ENCODE measurements at regions not wholly inside any gene's neighbourhood (a gene's known extent, or its start where the extent isn't known, plus 50 kb on each side); places are given as distances from the start of the nearest gene placed in this dataset.

DNA sequence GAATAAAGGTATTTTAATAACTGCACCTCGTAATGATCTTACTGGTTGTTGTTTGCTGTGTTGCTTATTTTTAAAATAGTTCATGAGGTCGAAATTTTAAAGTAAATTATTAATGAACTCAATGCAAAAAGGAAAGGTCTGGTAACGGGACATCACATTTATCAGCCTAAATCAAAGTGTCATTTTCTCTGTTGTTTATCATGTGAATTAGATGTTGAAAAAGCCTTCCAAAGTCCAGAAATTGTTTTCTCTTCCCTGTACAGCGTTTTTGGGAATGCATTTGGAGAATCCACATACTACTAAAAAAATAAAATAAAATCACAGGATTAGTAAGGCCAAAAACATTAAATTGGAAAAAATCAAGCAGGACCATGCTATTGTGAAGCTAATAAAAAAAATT, 339.2 kb upstream of the NECTIN3 start:
- DNase-seq (no peak), ATAC-seq (no peak)
- intact Hi-C loops (cut with micrococcal nuclease): no loop called here

DNA sequence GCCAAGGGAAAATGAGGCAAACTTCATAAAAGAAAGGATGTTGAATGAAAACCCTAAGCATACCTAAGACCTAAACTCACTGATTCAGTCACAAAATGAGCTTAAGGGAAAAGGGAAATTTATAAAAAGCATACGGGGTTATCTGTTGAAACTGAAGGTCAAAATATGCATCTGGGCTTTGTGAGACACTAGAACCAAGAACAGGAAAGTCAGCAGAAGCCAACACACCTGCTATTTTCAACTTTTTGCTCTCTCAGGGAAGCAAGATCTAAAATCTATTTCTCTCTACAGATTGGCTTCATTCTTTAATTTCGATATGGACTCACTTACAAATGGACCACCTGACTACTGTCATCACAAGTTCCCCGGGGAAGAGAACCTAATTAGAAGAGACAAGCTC, 338.6 kb upstream of the NECTIN3 start:
- DNase-seq (no peak), ATAC-seq (no peak)
- intact Hi-C loops (cut with micrococcal nuclease): no loop called here

- no peak for DNase-seq
- no peak for ATAC-seq
- intact Hi-C loops (cut with micrococcal nuclease): no loop called here
These were observed 337.1 kb upstream of the NECTIN3 start for GRCh38 chr3:110734524-110734923.

- intact Hi-C loops (cut with micrococcal nuclease): no loop called here
- no peak for ATAC-seq
These were observed 335.3 kb upstream of the NECTIN3 start for GRCh38 chr3:110736332-110736731.

DNA sequence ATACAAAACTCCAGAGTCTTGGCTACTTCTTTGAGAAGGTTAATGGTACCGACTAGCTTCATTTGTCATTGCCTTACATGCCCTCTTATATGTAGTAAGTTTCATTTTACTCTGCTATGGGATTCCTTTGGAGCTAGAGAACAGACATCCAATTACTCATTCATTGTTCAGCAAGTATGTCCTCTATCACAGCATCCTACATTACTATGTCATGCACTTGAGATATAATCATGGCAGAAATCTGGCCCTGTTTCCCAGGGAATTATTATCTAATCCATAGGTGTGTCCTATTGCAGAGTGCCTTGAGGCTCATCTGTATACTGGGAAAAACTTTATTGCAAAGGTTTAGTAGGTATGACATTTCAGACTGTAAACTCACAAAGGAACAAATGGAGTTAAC, 333.1 kb upstream of the NECTIN3 start:
- ATAC-seq (no peak), DNase-seq (no peak)
- intact Hi-C loops (cut with micrococcal nuclease): no loop called here

More at GRCh38 chr3:110736332-110736731, 335.3 kb upstream of the NECTIN3 start:
- no peak for DNase-seq

DNA sequence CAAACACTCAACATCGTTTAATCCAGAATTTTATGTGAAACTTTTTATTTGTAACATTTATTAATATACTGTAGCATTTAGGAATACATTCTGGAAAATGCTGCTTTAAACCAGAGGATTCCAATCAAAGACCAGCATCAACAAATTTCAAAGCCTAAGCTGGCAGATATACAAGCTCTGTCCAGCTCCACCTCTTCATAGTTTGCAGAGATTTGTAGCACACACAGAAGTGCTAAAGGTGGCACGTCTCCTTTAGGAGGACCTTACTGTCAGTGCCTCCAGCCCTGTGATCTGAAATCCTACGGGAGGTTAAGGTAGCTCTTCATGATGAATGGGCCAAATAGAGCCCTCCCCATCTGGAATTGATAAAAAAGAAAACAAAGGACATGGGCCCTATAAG, 329.7 kb upstream of the NECTIN3 start:
- DNase-seq: no peak
- intact Hi-C loops (cut with micrococcal nuclease): no loop called here

DNA sequence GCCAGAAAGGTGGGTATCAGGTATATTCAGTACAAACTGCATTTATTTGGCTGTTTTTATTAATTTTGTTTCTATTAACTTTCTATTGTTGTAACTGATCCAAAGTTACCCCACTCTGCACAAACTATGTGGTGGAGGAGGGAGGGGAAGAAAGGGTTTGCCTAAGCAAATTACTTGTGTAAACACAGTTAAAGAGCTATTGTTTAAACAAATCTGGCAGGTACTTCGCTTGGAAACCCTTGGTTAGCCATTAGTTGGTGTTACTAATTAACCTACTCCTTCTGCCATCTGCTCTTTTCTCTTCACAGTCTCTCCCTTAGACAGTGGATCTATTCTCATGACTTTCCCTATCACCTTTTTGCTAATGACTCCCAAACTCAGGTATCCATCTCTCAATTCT, 328.4 kb upstream of the NECTIN3 start:
- intact Hi-C loops (cut with micrococcal nuclease): no loop called here
- ATAC-seq (no peak), DNase-seq (no peak)

More for the DNA sequence above, 329.7 kb upstream of the NECTIN3 start:
- ATAC-seq: no peak

- no peak for ATAC-seq
- intact Hi-C loops (cut with micrococcal nuclease): no loop called here
- no peak for DNase-seq
These were observed 327.6 kb upstream of the NECTIN3 start for GRCh38 chr3:110743984-110744383.

DNA sequence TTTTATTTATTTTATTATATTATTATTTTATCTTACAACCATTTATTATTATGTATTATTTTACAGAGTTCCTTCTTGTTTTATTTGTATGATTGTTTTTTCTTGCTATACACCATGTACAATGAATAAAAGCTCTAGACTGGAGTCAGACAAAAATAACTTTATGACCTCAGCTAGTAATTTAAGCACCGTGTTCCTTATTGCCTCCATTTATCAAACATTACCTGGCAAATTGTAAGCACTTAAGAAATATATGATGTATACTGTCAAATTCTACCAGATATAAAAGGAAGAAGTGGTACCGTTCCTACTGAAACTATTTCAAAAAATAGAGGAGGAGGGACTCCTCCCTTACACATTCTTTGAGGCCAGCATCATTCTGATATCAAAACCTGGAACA, 326.9 kb upstream of the NECTIN3 start:
- DNase-seq (no peak), ATAC-seq (no peak)
- intact Hi-C loops (cut with micrococcal nuclease): no loop called here

- DNase-seq (no peak), ATAC-seq (no peak)
- intact Hi-C loops (cut with micrococcal nuclease): no loop called here
These were observed 322.6 kb upstream of the NECTIN3 start for GRCh38 chr3:110749006-110749405.

DNA sequence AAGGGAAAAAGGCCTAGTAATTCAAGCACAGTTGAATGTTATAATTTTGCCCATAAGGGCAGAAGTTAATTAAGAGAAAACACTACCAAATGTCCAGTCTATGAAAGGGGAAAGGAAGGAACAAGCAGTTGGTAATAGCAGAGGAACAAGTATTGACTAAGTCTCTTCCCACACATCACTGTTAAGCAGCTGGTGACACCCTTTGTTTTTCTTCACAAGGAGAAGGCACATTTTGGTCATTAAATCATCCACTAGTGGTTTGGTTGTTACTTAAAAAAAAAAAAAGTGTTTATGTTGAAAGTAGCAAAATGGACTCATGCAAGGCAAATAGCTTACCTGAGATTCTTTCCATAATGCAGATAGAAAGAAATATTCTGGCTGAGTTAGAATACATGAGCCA, 321.4 kb upstream of the NECTIN3 start:
- no peak for DNase-seq
- ATAC-seq: no peak
- intact Hi-C loops (cut with micrococcal nuclease): no loop called here

- ATAC-seq (no peak), DNase-seq (no peak)
These were observed 319.3 kb upstream of the NECTIN3 start for GRCh38 chr3:110752307-110752706.

DNA sequence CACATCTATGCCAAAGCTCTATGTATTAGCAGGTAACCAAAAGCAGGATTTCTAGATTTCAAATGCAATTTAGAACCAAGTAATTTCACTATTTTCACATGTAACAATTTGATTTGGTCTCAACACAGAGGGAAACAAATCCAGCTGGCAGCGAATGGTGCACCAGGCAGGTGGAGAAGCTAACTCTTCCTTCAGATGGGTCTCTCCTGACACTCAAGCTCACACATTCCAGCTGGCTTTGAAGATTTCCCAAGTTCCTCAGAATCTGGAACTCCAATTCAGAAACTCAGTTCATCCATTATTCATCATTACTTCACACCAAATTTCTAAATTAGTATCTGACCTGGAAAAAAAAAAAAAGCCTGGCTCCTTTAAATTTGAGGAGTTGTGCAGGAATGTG, 318.1 kb upstream of the NECTIN3 start:
- ATAC-seq (no peak), DNase-seq (no peak)
- intact Hi-C loops (cut with micrococcal nuclease): no loop called here

More at GRCh38 chr3:110752307-110752706, 319.3 kb upstream of the NECTIN3 start:
- intact Hi-C loops (cut with micrococcal nuclease): no loop called here

- intact Hi-C loops (cut with micrococcal nuclease): no loop called here
- DNase-seq (no peak), ATAC-seq (no peak)
These were observed 317.3 kb upstream of the NECTIN3 start for GRCh38 chr3:110754212-110754916.

- DNase-seq: no peak
- intact Hi-C loops (cut with micrococcal nuclease): no loop called here
- ATAC-seq: no peak
These were observed 316.3 kb upstream of the NECTIN3 start for GRCh38 chr3:110755345-110755744.

GRCh38 chr3:110756705-110757104, 314.9 kb upstream of the NECTIN3 start:
- intact Hi-C loops (cut with micrococcal nuclease): no loop called here
- ATAC-seq: no peak

DNA sequence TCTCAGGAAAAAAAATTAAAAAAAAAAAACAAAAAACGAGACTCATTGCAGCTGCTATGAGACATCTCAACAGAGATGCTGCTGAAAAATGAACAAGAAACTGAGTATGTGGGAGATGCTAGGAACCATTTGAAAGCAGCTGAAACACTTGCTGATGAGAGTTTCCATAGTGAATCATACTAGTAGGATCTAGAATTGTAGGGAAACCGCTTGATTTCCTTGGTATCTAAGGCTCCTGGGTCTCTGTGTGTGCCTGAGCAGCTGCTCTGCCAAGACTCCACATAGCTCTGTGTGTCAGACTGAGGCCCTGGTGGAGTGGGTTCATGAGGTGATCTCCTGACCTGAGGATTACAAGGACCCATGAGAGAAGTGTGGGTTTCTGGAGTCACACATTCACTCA, 313.4 kb upstream of the NECTIN3 start:
- intact Hi-C loops (cut with micrococcal nuclease): no loop called here
- ATAC-seq (no peak), DNase-seq (no peak)

More at GRCh38 chr3:110756705-110757104, 314.9 kb upstream of the NECTIN3 start:
- no peak for DNase-seq

DNA sequence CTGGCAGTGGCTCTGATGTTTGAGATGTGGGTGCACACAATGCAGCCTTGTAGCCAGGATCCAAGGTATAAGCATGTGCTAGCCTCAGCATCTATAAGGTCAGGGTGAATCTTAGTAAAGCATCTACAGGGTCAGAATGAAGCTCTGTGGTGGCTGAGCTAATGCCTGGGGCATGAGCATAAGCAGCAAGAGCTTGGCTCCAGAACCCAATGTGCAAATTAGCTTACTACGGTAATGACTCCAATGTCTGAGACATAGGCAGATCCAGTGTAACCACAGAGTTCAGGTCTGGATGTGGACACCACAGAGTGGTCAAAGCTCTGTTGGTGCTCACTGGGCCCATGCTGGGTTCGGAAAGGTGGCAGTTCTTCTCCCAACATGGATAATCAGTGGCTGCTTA, 304.5 kb upstream of the NECTIN3 start:
- intact Hi-C loops (cut with micrococcal nuclease): no loop called here
- DNase-seq (no peak), ATAC-seq (no peak)

GRCh38 chr3:110767838-110768237, 303.8 kb upstream of the NECTIN3 start:
- no peak for DNase-seq
- no peak for ATAC-seq
- intact Hi-C loops (cut with micrococcal nuclease): no loop called here

- no peak for DNase-seq
- ATAC-seq: no peak
- intact Hi-C loops (cut with micrococcal nuclease): no loop called here
These were observed 298.1 kb upstream of the NECTIN3 start for GRCh38 chr3:110773413-110773954.

GRCh38 chr3:110774496-110775265, 296.9 kb upstream of the NECTIN3 start:
- DNase-seq (no peak), ATAC-seq (no peak)
- intact Hi-C loops (cut with micrococcal nuclease): no loop called here

All from left ventricle myocardium superior (tissue), 1 donor.